ENCODE measurements at regions not wholly inside any gene's neighbourhood (a gene's known extent, or its start where the extent isn't known, plus 50 kb on each side); places are given as distances from the start of the nearest gene placed in this dataset.
A peak's percentile ranks its signal among the peaks of the same experiment; 100 is the strongest.
"Not testable (repeated sequence)": the region's sequence is repeated elsewhere in the genome, so short reads cannot be mapped to it uniquely, and the experiment has no call there.

DNA sequence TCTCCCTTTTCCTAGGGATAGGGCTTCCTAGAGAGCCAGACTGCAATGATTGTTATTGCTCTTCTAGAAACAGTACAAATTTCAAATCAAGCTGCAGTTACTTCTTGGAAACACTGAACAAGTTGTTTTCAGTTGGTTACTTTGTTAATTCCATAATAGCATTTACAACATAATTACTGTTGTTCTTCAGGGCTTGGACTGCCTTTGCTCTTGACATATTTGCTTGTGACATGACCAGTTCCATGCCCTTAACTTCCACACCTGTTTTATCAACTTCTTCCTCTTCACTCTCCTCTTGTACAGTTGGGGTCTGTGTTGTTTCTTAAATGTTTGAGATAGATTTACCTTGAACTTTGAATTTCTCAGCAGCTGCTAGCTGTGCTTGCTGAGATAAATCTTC is 104.4 kb downstream of the SEC23IP start:
- no peak for DNase-seq

DNA sequence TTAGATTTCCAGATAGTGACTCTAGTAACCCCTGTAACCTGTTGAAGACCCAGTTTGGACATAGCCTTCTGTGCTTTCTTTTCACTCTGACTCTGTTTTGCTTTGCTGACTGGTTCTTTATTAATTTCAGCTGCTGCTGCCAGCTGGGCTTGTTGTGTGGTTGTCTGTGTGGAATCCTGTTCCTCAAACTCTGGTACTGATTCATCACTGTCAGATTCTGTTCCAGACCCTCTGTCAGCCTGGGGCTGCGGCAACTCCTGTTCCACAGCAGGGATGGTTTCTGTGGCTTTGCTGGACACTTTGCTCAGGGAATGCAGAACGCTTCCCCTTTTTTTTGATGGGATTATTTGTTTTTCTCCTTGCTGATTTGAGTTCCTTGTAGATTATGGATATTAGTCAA is 104.9 kb downstream of the SEC23IP start:
- no peak for DNase-seq

GRCh38 chr10:120002785-120003184 is 110.3 kb downstream of the SEC23IP start:
- no peak for DNase-seq

- DNase-seq: peak in 12 of 56 donors; percentile 1 to 41 (median 24)
Observed at GRCh38 chr10:120005207-120006201, 113.0 kb downstream of the SEC23IP start.

- DNase-seq: no peak
Observed at GRCh38 chr10:120007261-120007660, 114.7 kb downstream of the SEC23IP start.

DNA sequence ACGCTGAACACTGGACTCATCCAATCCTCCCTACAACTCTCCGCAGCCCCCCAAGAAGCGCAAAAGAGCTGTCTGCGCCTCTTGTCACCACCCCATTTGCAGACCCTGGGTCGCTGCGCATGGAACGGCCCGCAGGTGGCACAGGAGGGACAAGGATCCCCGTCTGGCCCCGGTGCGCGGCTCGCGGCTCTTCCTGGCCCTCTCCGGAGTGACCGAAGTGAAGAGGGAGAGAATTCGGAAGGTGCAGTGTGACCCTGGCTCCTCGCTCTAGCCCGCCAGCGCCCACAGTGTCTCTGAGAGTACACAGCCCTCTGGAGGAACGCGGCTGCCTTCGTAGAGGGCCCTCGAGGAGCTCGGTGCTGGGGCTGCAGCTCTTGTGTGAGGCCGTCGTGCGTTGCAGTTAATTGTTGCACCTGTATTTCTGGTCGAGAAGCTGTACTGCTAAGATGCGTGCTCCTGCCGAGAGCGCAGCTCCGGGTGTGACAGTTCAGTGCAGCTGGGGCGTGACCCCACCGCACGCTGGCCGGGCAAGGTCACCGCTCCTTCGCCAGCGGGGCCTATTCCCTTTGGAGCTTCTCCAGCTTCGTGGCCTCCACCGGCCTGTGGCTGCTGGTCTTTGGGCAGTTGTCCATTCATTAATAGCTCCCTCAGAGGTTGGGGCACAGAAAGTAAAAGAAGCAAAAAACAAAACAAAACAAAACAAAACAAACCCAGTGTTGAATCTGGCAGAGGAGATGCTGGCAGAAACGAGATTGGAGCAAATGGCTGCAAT is 119.0 kb downstream of the SEC23IP start:
- peak in 11 of 56 donors; percentile 3 to 37 (median 15) for DNase-seq

- DNase-seq: peak in 7 of 56 donors; percentile 5 to 26 (median 15)
Observed at GRCh38 chr10:120012131-120012400, 119.5 kb downstream of the SEC23IP start.

- no peak for DNase-seq
Observed at GRCh38 chr10:120012566-120012965, 120.0 kb downstream of the SEC23IP start.

DNA sequence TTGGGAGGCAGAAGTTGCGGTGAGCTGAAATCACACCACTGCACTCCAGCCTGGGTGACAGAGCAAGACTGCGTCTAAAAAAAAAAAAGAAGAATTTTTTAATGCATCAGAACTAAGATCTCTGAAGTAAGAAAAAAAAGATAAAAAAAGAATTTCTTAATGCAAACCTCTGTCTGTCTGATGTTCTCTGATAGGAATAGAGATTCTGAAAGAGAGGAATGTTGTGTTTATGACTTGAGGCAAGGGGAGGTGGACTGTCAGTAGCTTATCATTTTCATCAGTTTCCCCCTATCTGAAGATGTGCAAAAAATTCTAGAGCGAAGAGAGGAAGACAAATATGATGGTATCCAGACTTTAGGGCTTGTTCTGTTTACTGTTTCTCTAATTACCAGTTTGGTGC is 121.5 kb downstream of the SEC23IP start:
- no peak for DNase-seq

DNA sequence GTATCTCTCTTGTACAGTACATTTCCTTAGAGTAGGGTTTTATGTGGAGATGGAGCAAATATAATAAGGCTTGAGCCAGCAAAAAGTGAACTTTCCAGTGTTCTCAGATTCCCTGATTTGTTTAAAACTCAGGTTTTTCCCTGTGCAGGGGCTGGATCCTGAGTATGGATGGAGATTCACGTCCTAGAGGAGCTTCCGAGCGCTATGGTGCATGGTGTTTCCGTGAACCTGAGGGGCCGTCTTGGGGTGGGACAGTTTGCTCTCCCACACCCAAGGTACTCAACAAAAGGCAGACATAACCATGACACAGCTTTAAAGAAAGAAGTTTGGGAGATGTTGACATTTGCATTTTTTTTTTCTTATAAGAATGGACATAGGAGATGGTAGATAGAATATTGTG is 122.5 kb downstream of the SEC23IP start:
- DNase-seq: no peak

DNA sequence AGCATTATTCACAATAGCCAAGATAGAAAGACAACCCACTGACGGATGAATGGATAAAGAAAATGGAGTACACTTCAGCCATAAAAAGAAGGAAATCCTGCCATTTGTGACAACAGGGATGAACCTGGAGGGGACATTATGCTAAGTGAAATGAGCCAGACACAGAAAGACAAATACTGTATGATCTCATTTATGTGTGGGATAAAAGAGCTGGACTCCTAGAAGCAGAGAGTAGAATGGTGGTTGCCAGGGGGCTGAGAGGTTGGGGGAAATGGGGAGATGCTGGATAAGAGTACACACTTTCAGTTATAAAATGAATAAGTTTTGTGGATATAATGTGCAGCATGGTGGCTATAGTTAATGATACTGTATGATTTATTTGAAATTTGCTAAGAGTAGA is 124.4 kb downstream of the SEC23IP start:
- DNase-seq: no peak

GRCh38 chr10:120017733-120018417 is 125.3 kb downstream of the SEC23IP start:
- no peak for DNase-seq

DNA sequence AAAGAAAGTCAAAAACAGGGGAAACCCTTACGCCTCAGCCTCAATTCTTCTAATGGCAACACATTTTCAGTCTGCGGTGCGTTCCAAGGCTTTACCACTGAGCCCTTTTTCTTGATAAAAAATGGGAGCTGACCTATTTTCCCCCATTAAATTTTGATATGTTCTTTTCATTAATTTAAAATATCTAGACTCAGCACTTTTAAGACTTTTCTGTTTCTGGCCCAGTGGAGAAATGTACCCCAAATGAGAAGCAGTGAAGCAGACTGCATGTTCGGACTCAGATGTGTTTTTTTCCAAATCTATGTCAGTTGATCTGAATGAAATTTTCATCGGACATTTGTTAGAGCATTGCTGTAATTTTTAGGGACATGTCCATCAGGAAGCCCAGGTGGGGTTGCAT is 126.2 kb downstream of the SEC23IP start:
- DNase-seq: no peak

DNA sequence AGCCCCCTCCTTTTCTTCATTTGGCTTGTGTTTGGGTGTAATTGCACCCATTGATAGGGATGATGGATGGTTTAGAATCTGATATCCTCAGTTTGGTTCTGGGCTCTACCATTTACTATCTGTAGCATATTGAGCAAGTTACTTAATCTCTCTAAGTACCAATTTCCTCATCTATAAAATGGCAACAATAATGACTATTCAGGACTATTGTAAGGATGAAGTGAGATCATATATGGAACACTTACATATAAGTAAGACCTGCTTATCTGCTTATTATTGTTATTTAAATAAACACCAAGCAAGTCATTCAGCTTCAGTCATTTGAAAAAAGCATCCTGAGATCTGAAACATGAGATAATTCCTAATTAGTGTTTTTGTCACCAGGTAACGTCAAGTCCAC is 127.0 kb downstream of the SEC23IP start:
- DNase-seq: no peak

- DNase-seq: no peak
Observed at GRCh38 chr10:120022357-120022756, 129.8 kb downstream of the SEC23IP start.

DNA sequence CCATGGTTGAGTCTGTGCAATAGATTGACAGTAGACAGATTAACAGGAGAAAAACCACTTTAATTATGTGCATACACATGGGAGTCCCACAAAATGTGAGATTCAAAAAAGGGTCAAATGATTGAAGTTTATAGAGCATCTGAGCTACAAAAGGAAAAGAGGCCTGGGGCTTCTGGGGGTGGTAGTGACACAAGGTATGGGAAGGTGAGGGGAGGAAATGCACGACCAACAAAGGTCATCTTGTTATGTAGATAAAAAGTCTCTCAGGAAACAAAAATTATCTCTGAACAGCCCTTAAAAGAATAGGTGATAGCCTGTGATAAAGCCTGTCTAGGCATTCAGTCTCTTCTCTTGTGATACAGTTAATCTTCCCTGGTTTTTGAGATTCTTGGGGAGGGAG is 141.7 kb downstream of the SEC23IP start:
- DNase-seq: no peak

- no peak for DNase-seq
Observed at GRCh38 chr10:120039046-120039445, 146.5 kb downstream of the SEC23IP start.

DNA sequence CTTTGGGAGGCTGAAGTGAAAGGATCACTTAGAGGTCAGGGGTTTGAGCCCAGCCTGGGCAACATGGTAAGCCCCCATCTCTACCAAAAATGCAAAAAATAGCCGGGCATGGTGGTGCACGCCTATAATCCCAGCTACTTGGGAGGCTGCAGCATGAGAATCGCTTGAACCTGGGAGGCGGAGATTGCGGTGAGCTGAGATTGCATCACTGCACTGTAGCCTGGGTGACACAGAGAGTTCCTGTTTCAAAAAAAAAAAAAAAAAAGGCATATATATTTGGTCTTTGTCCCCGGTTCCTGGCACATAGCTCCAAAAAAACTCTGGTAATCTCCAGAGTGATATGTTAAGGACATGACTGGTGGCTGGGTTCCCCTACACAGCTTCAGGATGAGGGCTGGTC is 147.3 kb downstream of the SEC23IP start:
- DNase-seq: no peak

DNA sequence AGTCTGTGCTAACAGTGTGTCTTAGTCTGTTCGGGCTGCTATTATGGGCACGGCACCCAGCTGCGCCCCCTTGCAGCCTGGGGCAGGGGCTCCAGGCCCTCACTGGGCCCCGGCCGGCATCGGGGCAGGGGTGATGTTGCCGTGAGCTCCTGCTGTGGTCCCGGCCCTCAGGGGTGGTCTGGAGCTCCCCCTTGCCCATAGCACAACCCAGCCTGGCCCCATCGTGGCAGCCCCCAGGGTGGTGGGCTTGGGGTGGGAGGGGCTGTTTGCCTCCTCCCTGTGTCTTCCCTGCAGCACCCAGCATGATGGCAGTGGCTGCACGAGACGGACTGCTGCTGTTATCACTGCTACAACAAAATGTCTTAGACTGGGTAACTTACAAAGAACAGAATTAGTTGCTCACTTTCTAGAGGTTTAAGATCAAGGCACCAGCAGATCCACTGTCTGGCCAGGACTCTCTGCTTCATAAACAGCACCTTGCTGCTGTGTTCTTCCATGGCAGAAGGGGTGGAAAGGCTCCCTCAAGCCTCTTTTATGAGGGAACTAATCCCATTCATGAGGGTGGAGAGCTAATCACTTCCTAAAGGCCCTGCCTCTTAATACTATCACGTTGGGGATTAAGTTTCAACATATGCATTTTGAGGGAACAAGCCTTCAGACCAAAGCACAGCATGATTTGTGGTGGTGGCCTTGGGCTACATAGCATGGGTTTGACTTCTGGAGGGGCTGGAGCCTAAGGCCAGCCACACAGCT is 149.5 kb downstream of the SEC23IP start:
- no peak for DNase-seq

- no peak for DNase-seq
Observed at GRCh38 chr10:120042705-120043104, 150.2 kb downstream of the SEC23IP start.

GRCh38 chr10:120047373-120047772 is 154.8 kb downstream of the SEC23IP start:
- DNase-seq: not testable (repeated sequence)
